Nephron progenitor cell (in vitro differentiated cells): ENCODE measurements at regions not wholly inside any gene's neighbourhood (a gene's known extent, or its start where the extent isn't known, plus 50 kb on each side); places are given as distances from the start of the nearest gene placed in this dataset.

Experiments
- DNase-seq: peaks from one replicate; pipeline ENCODE4 v3.0.0; 2021
- H3K27ac Mint-ChIP-seq: 2 replicates; pipeline ENCODE4 v1.8.0; 2021; ENCODE audit warnings: mild to moderate bottlenecking, moderate library complexity, mixed read lengths
- H3K27me3 Mint-ChIP-seq: 2 replicates; pipeline ENCODE4 v1.8.0; 2021; ENCODE audit warnings: mild to moderate bottlenecking, low read depth, mixed read lengths; ENCODE audit not compliant: poor library complexity
- H3K36me3 Mint-ChIP-seq: 2 replicates; pipeline ENCODE4 v1.8.0; 2021; ENCODE audit warnings: low read depth, mixed read lengths
- H3K4me1 Mint-ChIP-seq: 2 replicates; pipeline ENCODE4 v1.8.0; 2021; ENCODE audit warnings: mixed read lengths
- H3K4me3 Mint-ChIP-seq: 2 replicates; pipeline ENCODE4 v1.8.0; 2021; ENCODE audit warnings: mild to moderate bottlenecking, moderate library complexity, mixed read lengths
- H3K9me3 Mint-ChIP-seq: 2 replicates; pipeline ENCODE4 v1.8.0; 2021; ENCODE audit warnings: mild to moderate bottlenecking, moderate library complexity, mixed read lengths
- TF ChIP-seq, protein P1 (sequence below): fragments of 200-600 bp; sonication (generic); IDR thresholded peaks from 2 replicates; pipeline ENCODE4 v1.5.0; 2021; ENCODE audit warnings: antibody characterized with exemption

DNA sequence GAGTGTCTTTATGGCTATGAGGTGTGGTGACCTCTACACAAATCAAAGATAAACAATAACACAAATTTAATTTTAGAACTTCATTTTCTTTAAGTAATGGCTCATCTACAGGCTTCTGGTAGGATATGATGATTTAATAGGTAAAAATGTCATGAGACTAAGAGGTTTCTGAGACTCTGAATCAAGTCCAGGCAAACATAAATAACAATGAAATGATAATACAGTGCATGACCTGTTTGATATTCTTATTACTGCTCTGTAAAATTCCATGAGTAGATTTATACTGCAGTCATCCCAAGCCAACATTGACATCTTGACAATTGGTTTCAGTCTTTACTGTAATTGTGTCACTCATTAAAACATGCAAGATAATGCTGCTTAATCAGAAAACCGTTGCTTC, 936.8 kb downstream of the MCTP2 start:
- Mint-ChIP-seq H3K36me3 (peaks cover 32% of the 10 kb centered on the region), H3K4me1 (peaks cover 62% of the 10 kb centered on the region), H3K9me3 (peaks cover 35% of the 10 kb centered on the region), H3K27me3 (peaks cover 3% of the 10 kb centered on the region), H3K4me3 (no peak overlapping the region), H3K27ac (peak overlapping the region; percentile 98)
- DNase-seq, result no peak
- TF ChIP-seq, protein P1, sequence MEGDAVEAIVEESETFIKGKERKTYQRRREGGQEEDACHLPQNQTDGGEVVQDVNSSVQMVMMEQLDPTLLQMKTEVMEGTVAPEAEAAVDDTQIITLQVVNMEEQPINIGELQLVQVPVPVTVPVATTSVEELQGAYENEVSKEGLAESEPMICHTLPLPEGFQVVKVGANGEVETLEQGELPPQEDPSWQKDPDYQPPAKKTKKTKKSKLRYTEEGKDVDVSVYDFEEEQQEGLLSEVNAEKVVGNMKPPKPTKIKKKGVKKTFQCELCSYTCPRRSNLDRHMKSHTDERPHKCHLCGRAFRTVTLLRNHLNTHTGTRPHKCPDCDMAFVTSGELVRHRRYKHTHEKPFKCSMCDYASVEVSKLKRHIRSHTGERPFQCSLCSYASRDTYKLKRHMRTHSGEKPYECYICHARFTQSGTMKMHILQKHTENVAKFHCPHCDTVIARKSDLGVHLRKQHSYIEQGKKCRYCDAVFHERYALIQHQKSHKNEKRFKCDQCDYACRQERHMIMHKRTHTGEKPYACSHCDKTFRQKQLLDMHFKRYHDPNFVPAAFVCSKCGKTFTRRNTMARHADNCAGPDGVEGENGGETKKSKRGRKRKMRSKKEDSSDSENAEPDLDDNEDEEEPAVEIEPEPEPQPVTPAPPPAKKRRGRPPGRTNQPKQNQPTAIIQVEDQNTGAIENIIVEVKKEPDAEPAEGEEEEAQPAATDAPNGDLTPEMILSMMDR, result no peak

- H3K9me3 Mint-ChIP-seq, result peaks cover 29% of the 10 kb centered on the region
- H3K4me1 Mint-ChIP-seq, result peaks cover 65% of the 10 kb centered on the region
- peaks cover 3% of the 10 kb centered on the region for H3K27me3 Mint-ChIP-seq
- H3K4me3 Mint-ChIP-seq, result no peak overlapping the region
- TF ChIP-seq, protein P1, result no peak
- DNase-seq, result no peak
- peak overlapping the region; percentile 98 for H3K27ac Mint-ChIP-seq
- H3K36me3 Mint-ChIP-seq, result peaks cover 24% of the 10 kb centered on the region
These were observed 937.6 kb downstream of the MCTP2 start for GRCh38 chr15:95168951-95169431.

- H3K36me3 Mint-ChIP-seq, result peaks cover 22% of the 10 kb centered on the region
- H3K27ac Mint-ChIP-seq, result peak overlapping the region; percentile 98
- DNase-seq, result peak; percentile 11
- peaks cover 28% of the 10 kb centered on the region for H3K9me3 Mint-ChIP-seq
- H3K27me3 Mint-ChIP-seq, result peaks cover 3% of the 10 kb centered on the region
- H3K4me1 Mint-ChIP-seq, result peaks cover 73% of the 10 kb centered on the region
- H3K4me3 Mint-ChIP-seq, result peak overlapping the region; percentile 37
- TF ChIP-seq, protein P1, result no peak
These were observed 938.4 kb downstream of the MCTP2 start for GRCh38 chr15:95169541-95170459.

GRCh38 chr15:95170561-95171380, 939.4 kb downstream of the MCTP2 start:
- H3K4me3 Mint-ChIP-seq, result peak overlapping the region; percentile 39
- H3K27me3 Mint-ChIP-seq, result peaks cover 3% of the 10 kb centered on the region
- peak overlapping the region; percentile 98 for H3K27ac Mint-ChIP-seq

GRCh38 chr15:95171564-95171963, 940.2 kb downstream of the MCTP2 start:
- Mint-ChIP-seq H3K27ac (peak overlapping the region; percentile 42), H3K27me3 (peaks cover 3% of the 10 kb centered on the region), H3K4me1 (peaks cover 75% of the 10 kb centered on the region), H3K4me3 (no peak overlapping the region), H3K9me3 (peaks cover 16% of the 10 kb centered on the region), H3K36me3 (peaks cover 12% of the 10 kb centered on the region)
- no peak for DNase-seq
- TF ChIP-seq, protein P1, result no peak

More at GRCh38 chr15:95170561-95171380, 939.4 kb downstream of the MCTP2 start:
- peaks cover 24% of the 10 kb centered on the region for H3K9me3 Mint-ChIP-seq
- peaks cover 75% of the 10 kb centered on the region for H3K4me1 Mint-ChIP-seq
- peaks cover 19% of the 10 kb centered on the region for H3K36me3 Mint-ChIP-seq
- TF ChIP-seq, protein P1, result no peak
- DNase-seq, result peak; percentile 13
